Adrenal gland (tissue), 5 donors: ENCODE measurements at regions not wholly inside any gene's neighbourhood (a gene's known extent, or its start where the extent isn't known, plus 50 kb on each side); places are given as distances from the start of the nearest gene placed in this dataset.

Experiments
- CTCF ChIP-seq, 6 experiments: fragments of 450-650 bp in 4 of 6; fragments of 200-600 bp in 2 of 6; sonication (generic) in 1 of 6; IDR thresholded peaks; 1 replicate in 5 of 6; 2 replicates in 1 of 6; pipeline versions ENCODE4 v1.5.1 to v1.8.0; 2016 to 2021; ENCODE audit warnings: antibody characterized with exemption in 6 of 6, mild to moderate bottlenecking in 2 of 6, moderate library complexity in 1 of 6
- POLR2A ChIP-seq, 2 donors: fragments of 450-650 bp; IDR thresholded peaks; one replicate each; pipeline ENCODE4 v1.6.1; 2017; ENCODE audit warnings: antibody characterized with exemption in 2 of 2, mild to moderate bottlenecking in 2 of 2, moderate library complexity in 1 of 2
- donor health status: DM: no; HTN: no; CAD: no.

- TF ChIP-seq POLR2A (IDR thresholded peaks at IDR 0.05) = no peak
- TF ChIP-seq CTCF (IDR thresholded peaks at IDR 0.05) = no peak
Measured at GRCh38 chr18:51912381-51912780, 427.6 kb upstream of the DCC start.
